Liver (tissue), 8 donors: ENCODE measurements at regions not wholly inside any gene's neighbourhood (a gene's known extent, or its start where the extent isn't known, plus 50 kb on each side); places are given as distances from the start of the nearest gene placed in this dataset.

Experiments used
- DNase-seq: peaks from one replicate; pipeline ENCODE4 v3.0.0-alpha.2; 2017; ENCODE audit warnings: low spot score
- H3K27ac ChIP-seq, 2 donors: one replicate each; pipeline ENCODE4 v1.7.0; 2013; ENCODE audit warnings: inconsistent platforms in 2 of 2, low read length in 2 of 2, control low read depth in 1 of 2, low read depth in 1 of 2, mild to moderate bottlenecking in 1 of 2
- H3K27me3 ChIP-seq, 4 donors: one replicate each; pipeline versions ENCODE4 v1.6.1 to v1.7.0; 2013; ENCODE audit warnings: low read length in 3 of 4, inconsistent platforms in 1 of 4, mild to moderate bottlenecking in 1 of 4, moderate library complexity in 1 of 4; ENCODE audit not compliant: control insufficient read depth in 4 of 4, insufficient read depth in 4 of 4
- H3K36me3 ChIP-seq, 4 donors: one replicate each; pipeline versions ENCODE4 v1.6.1 to v1.7.0; 2013; ENCODE audit warnings: low read length in 3 of 4, mild to moderate bottlenecking in 3 of 4, low read depth in 1 of 4, moderate library complexity in 1 of 4; ENCODE audit not compliant: control insufficient read depth in 4 of 4, insufficient read depth in 3 of 4
- H3K4me1 ChIP-seq, 4 donors: one replicate each; pipeline versions ENCODE4 v1.6.1 to v1.7.0; 2013; ENCODE audit warnings: low read length in 3 of 4, mild to moderate bottlenecking in 3 of 4, moderate library complexity in 1 of 4; ENCODE audit not compliant: control insufficient read depth in 4 of 4, insufficient read depth in 4 of 4
- H3K4me3 ChIP-seq, 3 donors: one replicate each; pipeline versions ENCODE4 v1.6.1 to v1.7.0; 2013; ENCODE audit warnings: low read length in 3 of 3, control low read depth in 1 of 3, low read depth in 1 of 3, mild to moderate bottlenecking in 1 of 3
- H3K9ac ChIP-seq, 2 donors: one replicate each; pipeline ENCODE4 v1.7.0; 2013; ENCODE audit warnings: low read length in 2 of 2, mild to moderate bottlenecking in 2 of 2, moderate library complexity in 2 of 2, control low read depth in 1 of 2, low read depth in 1 of 2
- H3K9me3 ChIP-seq, 4 donors: one replicate each; pipeline versions ENCODE4 v1.6.1 to v1.7.0; 2013; ENCODE audit warnings: low read length in 3 of 4; ENCODE audit not compliant: control insufficient read depth in 4 of 4
- EGR1 ChIP-seq, 2 donors: IDR thresholded peaks; 2 replicates each; pipeline ENCODE4 v1.6.1; 2016 to 2018; ENCODE audit warnings: antibody characterized with exemption in 2 of 2, low read depth in 2 of 2
- FOXA1 ChIP-seq: IDR thresholded peaks from 2 replicates; pipeline ENCODE4 v1.6.1; 2016; ENCODE audit warnings: antibody characterized with exemption
- FOXA2 ChIP-seq: IDR thresholded peaks from 2 replicates; pipeline ENCODE4 v1.6.1; 2016; ENCODE audit warnings: antibody characterized with exemption
- GABPA ChIP-seq, 2 donors: IDR thresholded peaks in 1 of 2; conservative IDR thresholded peaks in 1 of 2; 2 replicates each; pipeline ENCODE4 v1.6.1; 2016; ENCODE audit warnings: antibody characterized with exemption in 2 of 2, mild to moderate bottlenecking in 1 of 2, moderate library complexity in 1 of 2
- HNF4A ChIP-seq, 2 donors: conservative IDR thresholded peaks; 2 replicates each; pipeline ENCODE4 v1.6.1; 2016; ENCODE audit warnings: antibody characterized with exemption in 2 of 2, mild to moderate bottlenecking in 2 of 2
- HNF4G ChIP-seq: IDR thresholded peaks from 2 replicates; pipeline ENCODE4 v1.6.1; 2016; ENCODE audit warnings: antibody characterized with exemption
- JUND ChIP-seq, 2 donors: IDR thresholded peaks; 2 replicates each; pipeline ENCODE4 v1.6.1; 2016; ENCODE audit warnings: antibody characterized with exemption in 2 of 2
- NR2F2 ChIP-seq: IDR thresholded peaks from 2 replicates; pipeline ENCODE4 v1.6.1; 2016; ENCODE audit warnings: antibody characterized with exemption
- RAD21 ChIP-seq, 2 donors: IDR thresholded peaks; 2 replicates each; pipeline ENCODE4 v1.6.1; 2016; ENCODE audit warnings: antibody characterized with exemption in 2 of 2, mild to moderate bottlenecking in 2 of 2
- RXRA ChIP-seq, 2 donors: IDR thresholded peaks; 2 replicates each; pipeline ENCODE4 v1.6.1; 2017 to 2018; ENCODE audit warnings: antibody characterized with exemption in 2 of 2, mild to moderate bottlenecking in 1 of 2
- SP1 ChIP-seq: IDR thresholded peaks from 2 replicates; pipeline ENCODE4 v1.6.1; 2018; ENCODE audit warnings: antibody characterized with exemption, mild to moderate bottlenecking
- TAF1 ChIP-seq: conservative IDR thresholded peaks from 2 replicates; pipeline ENCODE4 v1.6.1; 2016; ENCODE audit warnings: antibody characterized with exemption, mild to moderate bottlenecking
- YY1 ChIP-seq: IDR thresholded peaks from 2 replicates; pipeline ENCODE4 v1.6.1; 2016; ENCODE audit warnings: antibody characterized with exemption, mild to moderate bottlenecking
- WGBS: extraction: QIAGEN DNeasy Blood & Tissue Kit; methylation state at CpG from one replicate; pipeline ENCODE4 v1.1.7; 2013; 5-methylcytosine and 5-hydroxymethylcytosine counted together
- TF ChIP-seq, protein P1 (sequence below): IDR thresholded peaks from 2 replicates; pipeline ENCODE4 v1.6.1; 2016; ENCODE audit warnings: antibody characterized with exemption, mild to moderate bottlenecking
- TF ChIP-seq, protein P2 (sequence below): fragments of 150-350 bp; IDR thresholded peaks from 2 replicates; pipeline ENCODE4 v1.5.1; 2017; ENCODE audit warnings: improper control_type of control experiment, low read depth, low read length; ENCODE audit not compliant: missing input control
- TF ChIP-seq, protein P3 (sequence below): IDR thresholded peaks from 2 replicates; pipeline ENCODE4 v1.6.1; 2016; ENCODE audit warnings: antibody characterized with exemption
- TF ChIP-seq, protein P4 (sequence below): IDR thresholded peaks from 2 replicates; pipeline ENCODE4 v1.6.1; 2016; ENCODE audit warnings: antibody characterized with exemption
- TF ChIP-seq, protein P5 (sequence below): IDR thresholded peaks from 2 replicates; pipeline ENCODE4 v1.6.1; 2016; ENCODE audit warnings: antibody characterized with exemption
- donor health status: healthy.
- donor health status: healthy.
- donor health status: healthy.
- donor health status: healthy.
- donor health status: healthy.

DNA sequence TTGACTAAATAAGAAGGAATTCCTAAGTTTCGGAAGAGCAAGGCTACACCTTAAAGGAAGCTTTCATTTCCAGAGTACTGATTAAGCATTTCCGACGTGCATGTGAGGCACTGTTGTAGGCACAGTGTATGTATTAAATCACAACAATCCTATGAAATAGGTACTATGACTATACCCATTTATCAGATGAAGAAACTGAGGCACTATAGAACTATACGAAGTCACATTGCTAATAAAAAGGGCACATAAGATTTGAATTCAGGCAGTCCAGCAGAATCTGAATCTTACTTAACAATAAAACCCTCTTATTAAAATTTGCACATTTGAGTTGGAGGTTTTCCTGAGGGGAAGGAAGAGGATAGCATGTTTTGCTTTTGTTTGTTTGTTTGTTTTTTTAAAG is 243.5 kb upstream of the FANCL start:
- H3K36me3 ChIP-seq: no peaks in the 10 kb centered on the region
- no peak for DNase-seq

DNA sequence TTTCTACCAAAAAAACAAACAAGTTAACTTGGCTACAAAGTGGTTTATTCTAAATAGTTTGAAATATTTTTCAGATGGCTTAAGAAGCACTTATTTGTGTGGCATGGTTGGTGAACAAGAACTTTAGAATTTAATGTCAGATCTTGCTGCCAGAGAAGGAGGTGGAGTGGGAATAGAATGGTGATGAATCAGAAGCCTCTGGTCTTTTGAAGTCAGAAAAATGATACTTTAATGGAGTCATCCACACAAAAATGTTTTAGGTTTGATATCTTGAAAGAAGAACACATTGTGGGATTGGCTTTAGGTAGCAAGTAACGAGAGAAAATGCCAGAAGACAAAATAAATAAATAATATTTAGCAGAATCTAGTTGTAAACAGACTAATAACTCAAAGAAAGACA is 243.1 kb upstream of the FANCL start:
- peaks cover 2 to 19% (median 8%) of the 10 kb centered on the region in 4 donors for H3K9me3 ChIP-seq
- no peak overlapping the region for H3K9ac ChIP-seq
- H3K4me3 ChIP-seq: no peak overlapping the region
- no peaks in the 10 kb centered on the region for H3K27me3 ChIP-seq
- H3K27ac ChIP-seq: no peak overlapping the region
- no peaks in the 10 kb centered on the region for H3K36me3 ChIP-seq
- WGBS: 51% methylated on average over 1 of the region's 1 CpG
- H3K4me1 ChIP-seq: no peaks in the 10 kb centered on the region
- no peak for DNase-seq
- no peak for TF ChIP-seq YY1
- no peak for TF ChIP-seq JUND (IDR thresholded peaks at IDR 0.05)
- TF ChIP-seq, protein P1, sequence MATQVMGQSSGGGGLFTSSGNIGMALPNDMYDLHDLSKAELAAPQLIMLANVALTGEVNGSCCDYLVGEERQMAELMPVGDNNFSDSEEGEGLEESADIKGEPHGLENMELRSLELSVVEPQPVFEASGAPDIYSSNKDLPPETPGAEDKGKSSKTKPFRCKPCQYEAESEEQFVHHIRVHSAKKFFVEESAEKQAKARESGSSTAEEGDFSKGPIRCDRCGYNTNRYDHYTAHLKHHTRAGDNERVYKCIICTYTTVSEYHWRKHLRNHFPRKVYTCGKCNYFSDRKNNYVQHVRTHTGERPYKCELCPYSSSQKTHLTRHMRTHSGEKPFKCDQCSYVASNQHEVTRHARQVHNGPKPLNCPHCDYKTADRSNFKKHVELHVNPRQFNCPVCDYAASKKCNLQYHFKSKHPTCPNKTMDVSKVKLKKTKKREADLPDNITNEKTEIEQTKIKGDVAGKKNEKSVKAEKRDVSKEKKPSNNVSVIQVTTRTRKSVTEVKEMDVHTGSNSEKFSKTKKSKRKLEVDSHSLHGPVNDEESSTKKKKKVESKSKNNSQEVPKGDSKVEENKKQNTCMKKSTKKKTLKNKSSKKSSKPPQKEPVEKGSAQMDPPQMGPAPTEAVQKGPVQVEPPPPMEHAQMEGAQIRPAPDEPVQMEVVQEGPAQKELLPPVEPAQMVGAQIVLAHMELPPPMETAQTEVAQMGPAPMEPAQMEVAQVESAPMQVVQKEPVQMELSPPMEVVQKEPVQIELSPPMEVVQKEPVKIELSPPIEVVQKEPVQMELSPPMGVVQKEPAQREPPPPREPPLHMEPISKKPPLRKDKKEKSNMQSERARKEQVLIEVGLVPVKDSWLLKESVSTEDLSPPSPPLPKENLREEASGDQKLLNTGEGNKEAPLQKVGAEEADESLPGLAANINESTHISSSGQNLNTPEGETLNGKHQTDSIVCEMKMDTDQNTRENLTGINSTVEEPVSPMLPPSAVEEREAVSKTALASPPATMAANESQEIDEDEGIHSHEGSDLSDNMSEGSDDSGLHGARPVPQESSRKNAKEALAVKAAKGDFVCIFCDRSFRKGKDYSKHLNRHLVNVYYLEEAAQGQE: no peak
- no peak for TF ChIP-seq GABPA (IDR thresholded peaks at IDR 0.05 in 1 of 2, conservative IDR thresholded peaks at IDR 0.05 in 1 of 2)
- no peak for TF ChIP-seq NR2F2
- TF ChIP-seq, protein P2, sequence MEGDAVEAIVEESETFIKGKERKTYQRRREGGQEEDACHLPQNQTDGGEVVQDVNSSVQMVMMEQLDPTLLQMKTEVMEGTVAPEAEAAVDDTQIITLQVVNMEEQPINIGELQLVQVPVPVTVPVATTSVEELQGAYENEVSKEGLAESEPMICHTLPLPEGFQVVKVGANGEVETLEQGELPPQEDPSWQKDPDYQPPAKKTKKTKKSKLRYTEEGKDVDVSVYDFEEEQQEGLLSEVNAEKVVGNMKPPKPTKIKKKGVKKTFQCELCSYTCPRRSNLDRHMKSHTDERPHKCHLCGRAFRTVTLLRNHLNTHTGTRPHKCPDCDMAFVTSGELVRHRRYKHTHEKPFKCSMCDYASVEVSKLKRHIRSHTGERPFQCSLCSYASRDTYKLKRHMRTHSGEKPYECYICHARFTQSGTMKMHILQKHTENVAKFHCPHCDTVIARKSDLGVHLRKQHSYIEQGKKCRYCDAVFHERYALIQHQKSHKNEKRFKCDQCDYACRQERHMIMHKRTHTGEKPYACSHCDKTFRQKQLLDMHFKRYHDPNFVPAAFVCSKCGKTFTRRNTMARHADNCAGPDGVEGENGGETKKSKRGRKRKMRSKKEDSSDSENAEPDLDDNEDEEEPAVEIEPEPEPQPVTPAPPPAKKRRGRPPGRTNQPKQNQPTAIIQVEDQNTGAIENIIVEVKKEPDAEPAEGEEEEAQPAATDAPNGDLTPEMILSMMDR: no peak
- no peak for TF ChIP-seq FOXA2
- TF ChIP-seq RXRA (IDR thresholded peaks at IDR 0.05): no peak
- no peak for TF ChIP-seq HNF4A (conservative IDR thresholded peaks at IDR 0.05)
- TF ChIP-seq, protein P3, sequence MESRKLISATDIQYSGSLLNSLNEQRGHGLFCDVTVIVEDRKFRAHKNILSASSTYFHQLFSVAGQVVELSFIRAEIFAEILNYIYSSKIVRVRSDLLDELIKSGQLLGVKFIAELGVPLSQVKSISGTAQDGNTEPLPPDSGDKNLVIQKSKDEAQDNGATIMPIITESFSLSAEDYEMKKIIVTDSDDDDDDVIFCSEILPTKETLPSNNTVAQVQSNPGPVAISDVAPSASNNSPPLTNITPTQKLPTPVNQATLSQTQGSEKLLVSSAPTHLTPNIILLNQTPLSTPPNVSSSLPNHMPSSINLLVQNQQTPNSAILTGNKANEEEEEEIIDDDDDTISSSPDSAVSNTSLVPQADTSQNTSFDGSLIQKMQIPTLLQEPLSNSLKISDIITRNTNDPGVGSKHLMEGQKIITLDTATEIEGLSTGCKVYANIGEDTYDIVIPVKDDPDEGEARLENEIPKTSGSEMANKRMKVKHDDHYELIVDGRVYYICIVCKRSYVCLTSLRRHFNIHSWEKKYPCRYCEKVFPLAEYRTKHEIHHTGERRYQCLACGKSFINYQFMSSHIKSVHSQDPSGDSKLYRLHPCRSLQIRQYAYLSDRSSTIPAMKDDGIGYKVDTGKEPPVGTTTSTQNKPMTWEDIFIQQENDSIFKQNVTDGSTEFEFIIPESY: no peak
- TF ChIP-seq EGR1 (IDR thresholded peaks at IDR 0.05; ENCODE audit: low read depth in 2 of 2): no peak
- TF ChIP-seq FOXA1: no peak
- no peak for TF ChIP-seq SP1
- TF ChIP-seq, protein P4, sequence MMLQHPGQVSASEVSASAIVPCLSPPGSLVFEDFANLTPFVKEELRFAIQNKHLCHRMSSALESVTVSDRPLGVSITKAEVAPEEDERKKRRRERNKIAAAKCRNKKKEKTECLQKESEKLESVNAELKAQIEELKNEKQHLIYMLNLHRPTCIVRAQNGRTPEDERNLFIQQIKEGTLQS: no peak
- TF ChIP-seq, protein P5, sequence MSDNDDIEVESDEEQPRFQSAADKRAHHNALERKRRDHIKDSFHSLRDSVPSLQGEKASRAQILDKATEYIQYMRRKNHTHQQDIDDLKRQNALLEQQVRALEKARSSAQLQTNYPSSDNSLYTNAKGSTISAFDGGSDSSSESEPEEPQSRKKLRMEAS: no peak
- no peak for TF ChIP-seq HNF4G

More for the DNA sequence above, 243.5 kb upstream of the FANCL start:
- no peak overlapping the region for H3K9ac ChIP-seq
- no peaks in the 10 kb centered on the region for H3K4me1 ChIP-seq
- no peaks in the 10 kb centered on the region for H3K27me3 ChIP-seq
- H3K4me3 ChIP-seq: no peak overlapping the region
- no peak overlapping the region for H3K27ac ChIP-seq
- peaks cover 2 to 19% (median 8%) of the 10 kb centered on the region in 4 donors for H3K9me3 ChIP-seq
- TF ChIP-seq RAD21 (IDR thresholded peaks at IDR 0.05) (no peak), JUND (IDR thresholded peaks at IDR 0.05) (no peak), FOXA2 (no peak), TAF1 (no peak), HNF4A (conservative IDR thresholded peaks at IDR 0.05) (no peak), SP1 (no peak), NR2F2 (no peak)
- TF ChIP-seq, protein P4: no peak
- 84% methylated on average over 4 of the region's 4 CpGs for WGBS
